DMS153 treated with DMSO at 0.1 percent for 48 hours (cell line): ENCODE measurements at regions not wholly inside any gene's neighbourhood (a gene's known extent, or its start where the extent isn't known, plus 50 kb on each side); places are given as distances from the start of the nearest gene placed in this dataset.
"Not testable (repeated sequence)": the region's sequence is repeated elsewhere in the genome, so short reads cannot be mapped to it uniquely, and the experiment has no call there.

Experiments
- DNase-seq: peaks from one replicate; lab custom pipeline; 2025; ENCODE audit not compliant: unreplicated experiment; lab: John Stamatoyannopoulos, UW

- no peak for DNase-seq
Measured at GRCh38 chr3:181610083-181610972, 101.4 kb upstream of the SOX2 start.

GRCh38 chr3:181609030-181609767 is 102.5 kb upstream of the SOX2 start:
- no peak for DNase-seq

GRCh38 chr3:181604267-181604666 is 107.5 kb upstream of the SOX2 start:
- DNase-seq: no peak

GRCh38 chr3:181596126-181596525 is 115.6 kb upstream of the SOX2 start:
- DNase-seq: no peak

GRCh38 chr3:181590939-181591338 is 120.8 kb upstream of the SOX2 start:
- DNase-seq: not testable (repeated sequence)

- DNase-seq: no peak
Measured at GRCh38 chr3:181582619-181583018, 129.1 kb upstream of the SOX2 start.

- no peak for DNase-seq
Measured at GRCh38 chr3:181581656-181582055, 130.1 kb upstream of the SOX2 start.

- no peak for DNase-seq
Measured at GRCh38 chr3:181578743-181579142, 133.0 kb upstream of the SOX2 start.

GRCh38 chr3:181572432-181572831 is 139.3 kb upstream of the SOX2 start:
- no peak for DNase-seq

- no peak for DNase-seq
Measured at GRCh38 chr3:181570472-181570871, 141.3 kb upstream of the SOX2 start.

GRCh38 chr3:181569356-181569940 is 142.3 kb upstream of the SOX2 start:
- DNase-seq: no peak

GRCh38 chr3:181568693-181569092 is 143.0 kb upstream of the SOX2 start:
- no peak for DNase-seq

GRCh38 chr3:181568248-181568647 is 143.5 kb upstream of the SOX2 start:
- DNase-seq: no peak

- DNase-seq: no peak
Measured at GRCh38 chr3:181567311-181568075, 144.2 kb upstream of the SOX2 start.

GRCh38 chr3:181565416-181565815 is 146.3 kb upstream of the SOX2 start:
- DNase-seq: no peak

- no peak for DNase-seq
Measured at GRCh38 chr3:181564222-181564621, 147.5 kb upstream of the SOX2 start.

GRCh38 chr3:181561139-181562031 is 150.3 kb upstream of the SOX2 start:
- DNase-seq: no peak

GRCh38 chr3:181558870-181559269 is 152.9 kb upstream of the SOX2 start:
- no peak for DNase-seq

- DNase-seq: no peak
Measured at GRCh38 chr3:181555681-181556080, 156.0 kb upstream of the SOX2 start.

- DNase-seq: no peak
Measured at GRCh38 chr3:181554233-181554765, 157.4 kb upstream of the SOX2 start.
